SK-MEL-5 (cell line): ENCODE measurements at regions not wholly inside any gene's neighbourhood (a gene's known extent, or its start where the extent isn't known, plus 50 kb on each side); places are given as distances from the start of the nearest gene placed in this dataset.
A peak's percentile ranks its signal among the peaks of the same experiment; 100 is the strongest.

ENCODE experiments used
- DNase-seq: peaks from one replicate; pipeline ENCODE4 v3.0.0-alpha.2; 2016; ENCODE audit warnings: low read depth, low spot score
- in situ Hi-C: cut with HindIII; loops from 2 replicates; pipeline ENCODE4 v1.10.0; 2016; ENCODE audit warnings: low sequenced_read_pairs, high pct_unique_total_duplicates, low pct_unique_long_range_greater_than_20kb

DNA sequence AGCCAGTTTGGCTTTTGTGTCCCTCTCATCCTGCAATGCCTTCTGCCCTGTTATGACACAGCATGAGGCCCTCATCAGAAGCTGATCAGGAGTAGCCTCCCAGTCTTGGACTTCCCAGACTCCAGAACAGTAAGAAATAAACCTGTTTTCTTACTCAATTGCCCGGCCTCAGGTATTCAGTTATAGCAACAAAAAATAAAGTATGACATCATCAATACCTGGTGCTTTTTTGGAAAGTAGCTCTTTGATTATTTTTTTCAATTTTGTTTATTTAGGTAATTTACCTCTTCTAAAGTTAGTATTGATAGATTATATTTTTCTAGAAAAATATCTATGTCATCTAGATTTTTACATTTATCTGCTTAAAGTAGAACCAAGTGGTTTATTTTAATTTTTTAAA lies 112.8 kb upstream of the CES5A start:
- in situ Hi-C loops, result no loop called here
- DNase-seq, result no peak

DNA sequence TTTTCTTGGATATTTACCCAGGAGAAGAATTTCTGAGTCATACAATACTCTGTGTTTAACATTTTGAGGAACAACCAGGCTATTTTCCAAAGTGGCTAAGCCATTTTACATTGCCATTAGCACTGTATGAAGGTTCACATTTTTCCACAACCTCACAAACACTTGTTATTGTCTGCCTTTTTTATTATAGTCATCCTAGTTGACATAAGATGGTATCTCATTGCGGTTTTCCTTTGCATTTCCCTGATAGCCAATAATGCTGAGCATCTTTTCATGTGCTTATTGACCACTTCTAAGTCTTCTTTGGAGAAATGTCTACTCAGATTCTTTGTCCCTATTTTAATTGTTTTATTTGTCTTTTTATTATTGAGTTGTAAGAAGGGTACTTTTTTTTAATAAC lies 107.4 kb upstream of the CES5A start:
- DNase-seq, result no peak
- in situ Hi-C loops, result no loop called here

DNA sequence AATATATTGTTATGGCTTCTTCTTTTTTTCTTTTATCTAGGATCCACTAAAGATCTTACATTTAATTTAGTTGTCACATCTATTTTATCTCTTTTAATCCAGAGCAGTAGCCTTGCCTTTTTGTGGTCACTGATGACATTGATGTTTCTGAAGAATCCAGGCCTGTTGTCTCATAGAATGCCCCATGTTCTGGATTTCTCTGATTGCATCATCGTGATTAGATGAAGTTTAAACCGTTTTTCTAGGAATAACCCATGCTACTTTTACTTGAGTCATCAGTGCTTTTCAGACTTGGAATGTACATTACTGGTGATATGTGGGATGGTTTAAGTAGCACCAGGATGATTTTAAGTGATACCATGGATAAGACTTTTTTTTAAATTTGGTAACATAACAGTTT lies 106.4 kb upstream of the CES5A start:
- in situ Hi-C loops, result no loop called here
- no peak for DNase-seq

DNA sequence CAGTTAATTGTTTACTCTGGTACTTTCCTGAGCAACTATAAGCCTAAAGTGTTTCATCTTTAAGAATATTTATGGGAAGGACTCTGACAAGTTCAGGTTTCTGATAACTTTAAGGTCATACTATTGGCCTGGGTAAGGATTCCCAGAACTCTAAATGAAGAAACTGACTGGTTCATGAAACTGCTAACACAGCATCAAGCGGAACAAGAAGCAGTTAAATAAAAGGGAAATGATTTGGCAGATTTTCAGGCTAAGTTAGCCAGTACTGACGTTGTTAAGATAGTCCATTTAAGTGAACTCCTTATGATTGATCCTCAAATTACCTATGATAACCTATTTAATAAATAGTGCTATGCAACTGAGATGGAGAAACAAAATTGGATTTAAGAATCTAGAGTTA lies 101.6 kb upstream of the CES5A start:
- in situ Hi-C loops, result no loop called here
- no peak for DNase-seq

DNA sequence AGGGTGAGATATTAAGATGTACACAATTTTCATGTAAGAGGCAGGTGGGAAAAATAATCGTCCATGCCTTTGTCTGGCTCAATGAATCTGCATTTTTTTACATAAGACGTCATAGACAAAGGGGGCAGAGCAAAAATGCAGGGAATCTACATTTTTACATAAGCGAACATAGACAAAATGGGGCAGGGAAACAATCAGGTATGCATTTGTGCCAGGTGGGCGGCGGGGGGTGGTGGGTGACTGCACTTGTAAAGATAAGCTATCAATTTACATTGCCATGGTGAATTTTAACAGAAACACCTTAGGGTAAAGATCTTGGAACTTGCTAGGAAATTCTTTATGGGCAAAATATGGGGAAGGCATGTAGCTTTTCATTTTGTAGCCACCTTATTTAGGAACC lies 96.3 kb upstream of the CES5A start:
- DNase-seq, result no peak
- in situ Hi-C loops, result no loop called here

DNA sequence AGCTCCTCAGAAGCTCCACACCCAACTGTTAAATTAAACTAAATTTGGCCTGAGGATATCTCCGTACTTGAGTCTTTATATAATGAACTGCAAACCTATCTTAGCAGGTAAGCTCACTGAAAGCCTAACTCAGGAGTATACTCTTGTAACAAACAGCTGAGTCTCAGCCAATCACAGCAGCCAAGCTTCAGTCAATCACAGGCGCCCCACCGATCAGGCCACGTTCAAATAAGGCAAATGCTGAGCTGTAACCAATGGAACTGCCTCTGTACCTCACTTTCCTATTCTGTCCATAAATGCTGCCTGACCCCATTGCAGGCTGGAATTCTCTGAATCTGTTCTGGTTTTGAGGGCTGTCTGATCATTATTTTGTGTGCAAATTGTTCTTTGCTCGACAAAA lies 93.0 kb upstream of the CES5A start:
- no peak for DNase-seq
- in situ Hi-C loops, result no loop called here

DNA sequence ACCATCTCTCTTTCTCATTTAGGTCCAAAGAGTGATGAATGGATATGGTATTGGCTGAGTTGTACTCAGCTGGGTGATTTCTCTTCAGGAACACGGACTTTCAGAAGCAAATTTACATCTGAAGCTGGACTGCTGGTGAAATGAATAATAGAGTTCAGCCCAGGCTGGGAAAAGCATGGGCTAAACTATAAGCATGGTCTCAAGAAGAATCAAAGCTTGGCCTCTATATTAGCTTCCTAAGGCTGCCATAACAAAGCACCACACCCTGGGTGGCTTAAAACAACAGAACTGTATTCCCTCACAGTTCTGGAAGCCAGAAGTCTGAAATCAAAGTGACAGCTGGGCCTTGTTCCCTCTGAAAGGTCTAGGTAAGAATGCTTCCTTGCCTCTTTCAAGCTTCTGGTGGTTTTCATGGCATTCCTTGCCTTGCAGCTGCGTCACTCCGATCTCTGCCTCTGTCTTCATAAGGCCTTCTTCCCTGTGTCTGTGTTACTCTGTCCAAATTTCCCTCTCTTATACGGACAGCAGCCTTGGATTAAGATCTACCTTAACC lies 89.8 kb upstream of the CES5A start:
- in situ Hi-C loops, result no loop called here
- no peak for DNase-seq

DNA sequence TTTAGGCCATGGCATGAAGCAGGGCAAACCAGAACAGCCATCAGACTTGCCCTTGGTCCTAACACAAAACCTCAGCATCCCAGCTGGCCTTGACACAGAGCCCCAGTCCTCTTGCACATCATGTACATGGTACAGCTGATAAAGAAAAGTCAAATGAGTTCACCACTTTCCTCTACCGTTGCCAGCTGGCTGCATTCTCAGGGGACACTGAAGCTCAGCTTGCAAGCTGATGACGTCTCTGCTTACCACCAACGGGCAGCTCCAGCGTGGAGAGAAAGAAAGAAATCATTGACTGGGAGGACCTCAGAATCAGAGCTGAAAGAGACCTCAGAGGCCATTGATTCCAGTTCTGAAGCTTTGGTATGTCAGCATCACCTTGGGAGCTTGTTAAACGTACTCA lies 80.7 kb upstream of the CES5A start:
- in situ Hi-C loops, result no loop called here
- peak; percentile 96 for DNase-seq

DNA sequence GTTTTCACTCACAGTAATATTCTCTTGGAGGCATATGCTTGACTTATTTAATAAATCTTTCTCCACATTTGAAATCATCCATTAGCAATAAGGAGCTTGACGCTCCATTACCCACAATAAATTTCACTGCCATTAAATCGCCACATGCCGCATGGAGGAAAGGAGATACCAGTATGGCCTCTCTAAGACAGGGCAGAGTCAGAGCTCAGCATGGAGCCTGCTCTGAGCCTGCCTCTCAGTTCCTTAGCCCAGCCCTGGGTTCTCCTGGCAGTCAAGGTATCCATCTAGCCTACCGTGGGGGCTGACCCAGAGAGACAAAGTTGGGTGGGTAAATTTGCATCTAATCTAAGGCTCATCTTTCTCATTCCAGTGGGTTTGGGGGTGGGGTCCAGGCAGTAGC lies 80.3 kb upstream of the CES5A start:
- in situ Hi-C loops, result no loop called here
- no peak for DNase-seq

DNA sequence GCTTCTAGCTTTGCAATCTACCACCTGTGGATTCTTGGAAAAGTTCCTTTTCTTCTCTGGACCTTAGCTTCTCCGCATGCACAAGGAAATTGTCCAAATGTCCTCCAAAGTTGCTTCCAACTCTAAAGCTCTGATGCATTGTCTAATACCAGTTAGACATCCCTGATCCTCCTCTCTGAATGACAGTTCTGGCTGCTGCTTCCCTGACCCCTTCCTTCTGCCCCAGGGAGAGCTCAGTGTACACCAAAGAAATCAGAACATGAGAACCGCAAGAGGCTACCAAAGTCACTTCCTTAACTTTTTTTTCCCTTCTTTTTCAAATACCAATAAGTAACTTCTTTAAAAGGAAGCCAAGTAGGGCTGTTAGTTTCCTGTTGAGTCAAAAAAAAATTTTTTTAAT lies 79.7 kb upstream of the CES5A start:
- in situ Hi-C loops, result no loop called here
- DNase-seq, result no peak

DNA sequence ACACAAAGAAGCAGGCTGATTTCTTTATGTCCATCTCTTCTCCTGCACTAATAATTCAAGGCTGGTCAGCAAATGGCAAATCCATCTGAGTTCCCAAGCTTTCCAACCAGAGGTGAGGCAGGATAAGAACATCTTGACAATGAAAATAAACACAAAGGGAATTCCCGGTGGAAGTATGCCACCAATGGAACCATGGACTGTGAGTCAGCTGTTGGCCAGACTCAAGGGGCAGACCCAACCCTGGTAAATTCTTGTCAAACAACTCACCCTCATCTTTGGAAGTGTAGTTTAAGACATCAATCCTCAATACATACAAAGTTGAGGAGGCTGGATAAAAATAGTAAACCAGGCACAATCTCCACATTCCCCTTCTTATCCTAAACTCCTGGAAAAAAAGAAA lies 74.3 kb upstream of the CES5A start:
- in situ Hi-C loops, result no loop called here
- no peak for DNase-seq

DNA sequence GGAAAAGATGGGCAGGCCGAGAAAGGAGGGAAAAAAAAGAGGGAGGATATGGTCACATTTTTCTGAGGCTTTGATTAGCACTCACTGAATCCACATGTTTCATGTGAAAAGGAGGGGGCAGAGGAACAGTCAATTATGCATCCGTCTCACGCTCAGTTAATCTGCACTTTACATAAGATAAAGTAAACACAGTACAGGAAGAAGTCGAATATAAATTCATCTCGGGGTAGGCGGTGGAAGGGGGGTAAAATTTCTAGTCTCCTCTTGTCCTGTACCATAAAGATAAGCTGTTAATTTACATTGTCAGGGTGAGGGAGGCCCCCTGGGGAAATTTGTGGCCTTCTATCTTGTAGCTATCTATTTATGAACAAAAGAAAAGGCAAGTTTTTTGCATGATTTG lies 73.1 kb upstream of the CES5A start:
- in situ Hi-C loops, result no loop called here
- DNase-seq, result no peak

DNA sequence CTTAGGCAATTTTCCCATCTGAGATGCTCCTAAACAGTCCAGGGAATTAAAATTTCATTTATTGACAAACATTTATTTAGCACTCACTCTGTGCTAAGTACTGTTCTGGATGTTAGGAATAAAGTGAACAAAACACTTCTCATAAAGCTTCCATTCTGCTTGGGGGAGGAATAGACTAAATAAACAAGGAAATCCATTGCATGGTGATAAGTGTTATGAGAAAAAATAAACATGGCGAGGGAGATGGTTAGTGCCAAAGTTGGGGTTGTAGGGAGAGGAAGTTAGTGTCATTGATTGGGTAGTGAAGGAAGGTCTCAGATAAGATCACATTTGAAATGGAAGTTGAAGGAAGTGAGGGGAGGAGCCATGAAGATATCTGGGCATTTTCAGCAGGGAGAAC lies 72.2 kb upstream of the CES5A start:
- no peak for DNase-seq
- in situ Hi-C loops, result no loop called here

DNA sequence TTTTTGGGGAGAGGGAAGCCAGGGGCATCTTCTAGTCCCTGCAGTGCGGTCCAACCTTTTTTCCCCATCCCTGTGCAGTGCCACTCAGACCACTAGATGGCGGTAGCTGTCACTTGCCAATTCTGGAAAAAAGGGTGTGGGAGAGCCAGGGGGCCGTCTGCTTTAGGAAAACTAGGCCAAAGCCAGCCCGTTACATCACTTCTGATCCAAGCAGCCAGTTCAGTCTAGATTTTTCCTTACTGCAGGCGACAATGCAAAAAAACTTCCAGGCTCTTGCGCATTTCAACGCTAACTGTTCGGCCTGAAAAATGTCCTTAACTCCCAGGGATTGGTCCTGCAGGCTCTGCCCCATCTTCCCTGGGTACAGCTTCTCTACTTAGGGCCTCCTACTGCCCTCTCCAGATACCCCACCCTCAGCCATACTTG lies 69.2 kb upstream of the CES5A start:
- in situ Hi-C loops, result no loop called here

DNA sequence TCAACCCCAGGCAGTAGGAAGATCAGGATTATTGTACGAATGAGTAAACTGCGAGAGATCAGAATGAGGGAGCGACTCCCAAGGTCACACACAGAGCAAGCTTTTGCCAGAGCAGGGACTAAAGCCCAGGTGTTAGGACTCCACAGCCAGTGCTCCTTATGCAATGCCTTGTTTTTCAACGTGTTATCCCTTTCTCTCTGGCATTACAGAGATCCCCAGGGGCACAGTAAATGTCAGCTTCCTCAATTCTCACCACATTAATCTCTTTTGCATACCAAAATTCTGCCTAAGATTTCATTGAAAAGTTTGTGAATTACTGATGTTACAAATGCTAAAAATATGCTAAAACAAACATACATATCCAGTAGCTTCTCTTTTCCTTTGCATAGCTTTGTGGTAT lies 68.1 kb upstream of the CES5A start:
- in situ Hi-C loops, result no loop called here
- DNase-seq, result no peak

More for the DNA sequence above, 69.2 kb upstream of the CES5A start:
- DNase-seq, result peak; percentile 78

DNA sequence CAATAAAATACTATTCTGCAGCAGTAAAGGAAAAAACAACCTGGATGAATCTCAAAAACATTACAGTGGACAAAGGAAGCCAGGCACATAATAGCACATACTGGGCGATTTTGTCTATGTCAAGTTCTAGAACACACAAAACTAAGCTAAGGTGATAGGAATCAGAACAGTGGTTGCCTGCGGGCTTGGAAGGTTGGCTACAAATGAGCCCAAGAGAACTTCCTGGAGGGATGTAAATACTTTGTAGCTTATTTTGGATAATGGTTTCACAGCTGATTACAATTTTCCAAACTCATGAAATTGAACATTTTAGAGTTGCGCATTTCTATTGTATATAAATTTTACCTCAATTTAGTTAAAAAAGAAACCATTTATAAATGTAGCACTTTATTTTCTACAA lies 67.6 kb upstream of the CES5A start:
- no peak for DNase-seq
- in situ Hi-C loops, result no loop called here

DNA sequence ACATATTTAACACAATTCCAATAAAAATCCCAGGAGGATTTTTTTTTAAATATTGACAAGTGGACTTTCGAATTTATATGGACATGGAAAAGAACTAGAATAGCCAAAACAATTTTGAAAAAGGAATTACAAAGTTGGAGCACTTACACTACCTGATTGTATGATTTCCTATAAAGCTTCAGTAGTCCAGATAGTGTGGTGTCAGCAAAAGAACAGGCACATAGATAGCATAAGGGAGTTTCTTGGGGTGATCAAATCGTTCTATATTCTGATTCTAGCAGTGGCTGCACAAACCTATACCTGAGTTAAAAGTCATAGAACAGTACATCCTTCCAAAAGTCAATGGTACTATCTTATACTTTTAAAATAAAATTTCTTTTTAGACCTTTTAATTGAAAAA lies 66.4 kb upstream of the CES5A start:
- in situ Hi-C loops, result no loop called here
- DNase-seq, result no peak

DNA sequence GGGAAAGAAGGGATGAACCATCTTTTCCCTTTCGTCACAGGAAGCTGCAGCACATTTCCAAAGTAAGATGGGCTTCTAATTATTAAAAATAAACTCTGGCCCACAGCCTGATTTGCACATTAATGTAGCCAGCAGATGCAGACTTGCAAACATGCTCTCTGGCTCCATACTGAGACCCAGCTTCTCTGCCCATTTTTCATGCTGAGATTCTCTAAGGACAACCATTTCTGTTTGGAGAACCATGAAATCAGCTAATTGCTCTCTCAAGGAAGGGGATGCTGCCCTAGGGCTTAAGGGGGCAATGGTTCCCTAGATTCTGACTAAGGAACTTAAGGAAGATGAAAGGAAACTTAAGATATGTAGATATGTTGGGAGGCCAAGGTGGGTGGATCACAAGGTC lies 63.0 kb upstream of the CES5A start:
- no peak for DNase-seq
- in situ Hi-C loops, result no loop called here

DNA sequence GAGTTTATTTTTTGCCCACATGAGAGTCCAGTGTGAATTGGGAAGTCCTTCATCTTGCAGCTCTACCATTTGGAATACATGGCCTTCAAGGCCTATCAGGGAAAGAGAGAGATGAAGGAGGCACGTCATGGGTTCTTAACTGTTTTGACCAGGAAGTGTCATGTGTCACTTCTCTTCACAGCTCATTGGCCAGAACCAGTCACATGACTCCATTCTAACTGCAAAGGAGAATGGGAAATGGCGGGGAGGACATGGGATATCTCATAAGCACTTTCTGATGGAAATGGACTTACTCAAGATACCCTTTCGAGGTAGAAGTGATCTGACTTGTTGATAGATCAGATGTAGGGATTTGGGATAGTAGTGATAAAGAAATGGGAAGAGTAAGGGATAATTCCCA lies 57.9 kb upstream of the CES5A start:
- DNase-seq, result no peak
- in situ Hi-C loops, result no loop called here

DNA sequence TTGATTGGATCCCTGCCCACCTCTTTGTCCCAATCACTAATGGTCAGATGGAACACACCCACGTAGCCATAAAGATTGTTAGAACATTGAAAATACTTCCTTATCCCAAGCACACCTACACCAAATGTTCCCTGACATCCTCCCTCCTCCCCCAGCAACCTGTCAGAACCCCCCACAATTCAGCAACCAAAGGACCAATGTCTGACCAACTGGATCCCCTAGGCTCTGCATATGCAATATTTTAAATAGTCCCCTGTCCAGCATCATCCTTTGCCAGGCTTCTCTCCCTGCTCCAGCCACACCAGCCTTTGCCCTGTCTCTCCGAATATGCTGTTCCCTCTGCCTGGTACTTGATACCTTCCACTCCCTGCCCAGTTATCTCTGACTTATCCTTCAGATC lies 54.9 kb upstream of the CES5A start:
- no peak for DNase-seq
- in situ Hi-C loops, result no loop called here
